Pancreas (tissue), 10 donors: ENCODE measurements at regions not wholly inside any gene's neighbourhood (a gene's known extent, or its start where the extent isn't known, plus 50 kb on each side); places are given as distances from the start of the nearest gene placed in this dataset.

ENCODE experiments used
- ATAC-seq, 4 donors: fragments of 200-7000 bp; cut with Tn5 transposase; one replicate each; pipeline versions ENCODE4 v1.8.0 to v1.9.1; 2020; ENCODE audit warnings: mild to moderate bottlenecking in 4 of 4, moderate library complexity in 4 of 4
- DNase-seq, 6 donors: peaks; one replicate each; pipeline ENCODE4 v3.0.0-alpha.2; 2020
- FAIRE-seq: peaks from 2 replicates; lab custom pipeline; 2012; peaks lifted over from hg19 to GRCh38; lab: Jason Lieb, UNC
- H3K27ac ChIP-seq, 4 donors: fragments of 200-600 bp; sonication (generic); 1 replicate in 3 of 4; 2 replicates in 1 of 4; pipeline versions ENCODE4 v1.5.0 to v1.8.0; 2020
- H3K27me3 ChIP-seq, 4 donors: fragments of 200-600 bp; one replicate each; pipeline ENCODE4 v1.8.0; 2021
- H3K36me3 ChIP-seq, 3 donors: fragments of 200-600 bp; sonication (generic) in 1 of 3; one replicate each; pipeline versions ENCODE4 v1.5.0 to v1.8.0; 2020 to 2021
- H3K4me1 ChIP-seq, 3 donors: fragments of 200-600 bp; one replicate each; pipeline ENCODE4 v1.8.0; 2021
- H3K4me3 ChIP-seq, 4 donors: fragments of 200-600 bp; sonication (generic) in 2 of 4; one replicate each; pipeline versions ENCODE4 v1.5.0 to v1.8.0; 2020 to 2021
- H3K9me3 ChIP-seq, 4 donors: fragments of 200-600 bp; one replicate each; pipeline ENCODE4 v1.8.0; 2021
- CTCF ChIP-seq, 4 donors: fragments of 200-600 bp; sonication (generic) in 3 of 4; IDR thresholded peaks; one replicate each; pipeline versions ENCODE4 v1.5.0 to v1.8.0; 2021; ENCODE audit warnings: antibody characterized with exemption in 4 of 4
- WGBS, 2 donors: extraction: QIAGEN DNeasy Blood & Tissue Kit; methylation state at CpG; one replicate each; pipeline ENCODE4 v1.1.7; 2013; 5-methylcytosine and 5-hydroxymethylcytosine counted together
- intact Hi-C, 3 donors: fragments of 100-400 bp; cut with DNase I; formaldehyde crosslinking; loops; one replicate each; pipeline versions ENCODE4 v1.11.1 to v1.14.2; 2022
- donor health status: healthy with polysubstance abuse.
- donor health status: DM: no; HTN: no; CAD: no; lungs with moderate emphysema.
- donor health status: DM: no; HTN: no; CAD: no.
- donor health status: control.
- donor health status: control.
- donor health status: Bipolar disorder and iron deficiency.
- donor health status: DM: yes; HTN: yes; CAD: no.
- donor health status: DM: no; HTN: no; CAD: no.
- donor health status: DM: no; HTN: no; CAD: no.
- donor health status: DM: yes; HTN: yes; CAD: no.

GRCh38 chr4:166600264-166600663, 634.0 kb downstream of the SPOCK3 start:
- 31 to 51% methylated on average over 1 of the region's 1 CpG for WGBS, 2 donors

GRCh38 chr4:166602068-166602467, 632.2 kb downstream of the SPOCK3 start:
- Histone ChIP-seq H3K4me1 (no peaks in the 10 kb centered on the region), H3K27me3 (no peaks in the 10 kb centered on the region), H3K36me3 (no peaks in the 10 kb centered on the region), H3K27ac (no peak overlapping the region), H3K4me3 (no peak overlapping the region), H3K9me3 (no peaks in the 10 kb centered on the region)
- DNase-seq (peak in 1 of 6 donors; percentile 49), FAIRE-seq (no peak), ATAC-seq (no peak)
- intact Hi-C loops = loop anchor here in 1 of 3 donors (10.0 kb wide), 1 partner anchor 437 kb away; no protein-coding TSS in a partner anchor
- WGBS, 2 donors = 77 to 83% methylated on average over 8 of the region's 8 CpGs
- TF ChIP-seq CTCF (IDR thresholded peaks at IDR 0.05) = no peak

More at GRCh38 chr4:166600264-166600663, 634.0 kb downstream of the SPOCK3 start:
- no peaks in the 10 kb centered on the region for H3K36me3 ChIP-seq
- H3K4me3 ChIP-seq = no peak overlapping the region
- no peak for FAIRE-seq
- intact Hi-C loops = loop anchor here in 1 of 3 donors (10.0 kb wide), 1 partner anchor 435 kb away; no protein-coding TSS in a partner anchor
- no peak overlapping the region for H3K27ac ChIP-seq
- no peak for TF ChIP-seq CTCF (IDR thresholded peaks at IDR 0.05)
- no peak for ATAC-seq
- no peaks in the 10 kb centered on the region for H3K27me3 ChIP-seq
- no peaks in the 10 kb centered on the region for H3K9me3 ChIP-seq
- no peak for DNase-seq
- H3K4me1 ChIP-seq = no peaks in the 10 kb centered on the region

GRCh38 chr4:166622425-166622977, 611.8 kb downstream of the SPOCK3 start:
- no peak for TF ChIP-seq CTCF (IDR thresholded peaks at IDR 0.05)
- Histone ChIP-seq H3K4me3 (no peak overlapping the region), H3K36me3 (no peaks in the 10 kb centered on the region), H3K9me3 (no peaks in the 10 kb centered on the region), H3K27ac (no peak overlapping the region), H3K27me3 (no peaks in the 10 kb centered on the region), H3K4me1 (no peaks in the 10 kb centered on the region)
- intact Hi-C loops = no loop called here
- DNase-seq (no peak), FAIRE-seq (no peak), ATAC-seq (no peak)
- WGBS, 2 donors = 52 to 65% methylated on average over 6 of the region's 6 CpGs

GRCh38 chr4:166625018-166625637, 609.2 kb downstream of the SPOCK3 start:
- no peaks in the 10 kb centered on the region for H3K36me3 ChIP-seq
- intact Hi-C loops = no loop called here
- TF ChIP-seq CTCF (IDR thresholded peaks at IDR 0.05) = no peak
- H3K27ac ChIP-seq = no peak overlapping the region
- H3K4me3 ChIP-seq = no peak overlapping the region
- no peak for ATAC-seq
- H3K27me3 ChIP-seq = no peaks in the 10 kb centered on the region
- no peak for FAIRE-seq
- no peaks in the 10 kb centered on the region for H3K9me3 ChIP-seq
- WGBS, 2 donors = 36 to 44% methylated on average over 1 of the region's 1 CpG
- H3K4me1 ChIP-seq = no peaks in the 10 kb centered on the region
- DNase-seq = no peak

GRCh38 chr4:166628454-166628853, 605.8 kb downstream of the SPOCK3 start:
- ATAC-seq (no peak), FAIRE-seq (no peak), DNase-seq (no peak)
- intact Hi-C loops = no loop called here
- TF ChIP-seq CTCF (IDR thresholded peaks at IDR 0.05) = no peak
- Histone ChIP-seq H3K36me3 (no peaks in the 10 kb centered on the region), H3K4me1 (no peaks in the 10 kb centered on the region), H3K9me3 (no peaks in the 10 kb centered on the region), H3K27me3 (no peaks in the 10 kb centered on the region), H3K4me3 (no peak overlapping the region), H3K27ac (no peak overlapping the region)
- WGBS, 2 donors = 62 to 65% methylated on average over 2 of the region's 2 CpGs
